ENCODE measurements at regions not wholly inside any gene's neighbourhood (a gene's known extent, or its start where the extent isn't known, plus 50 kb on each side); places are given as distances from the start of the nearest gene placed in this dataset.

- H3K4me3 ChIP-seq (ENCODE audit: low read depth, low read length) = no peak overlapping the region
These were observed 189.3 kb upstream of the NECTIN1 start for GRCh38 chr11:119918347-119918746.

GRCh38 chr11:119916568-119916967 lies 187.6 kb upstream of the NECTIN1 start:
- no peak overlapping the region for H3K4me3 ChIP-seq (ENCODE audit: low read depth, low read length)
- no peak for TF ChIP-seq CTCF (IDR thresholded peaks at IDR 0.05; ENCODE audit: insufficient read depth, low read depth, low read length)
- no peak for DNase-seq (ENCODE audit: low read depth)

More at GRCh38 chr11:119918347-119918746, 189.3 kb upstream of the NECTIN1 start:
- DNase-seq (ENCODE audit: low read depth) = no peak
- TF ChIP-seq CTCF (IDR thresholded peaks at IDR 0.05; ENCODE audit: insufficient read depth, low read depth, low read length) = no peak

GRCh38 chr11:119912229-119912628 lies 183.2 kb upstream of the NECTIN1 start:
- DNase-seq (ENCODE audit: low read depth) = no peak
- no peak overlapping the region for H3K4me3 ChIP-seq (ENCODE audit: low read depth, low read length)
- TF ChIP-seq CTCF (IDR thresholded peaks at IDR 0.05; ENCODE audit: insufficient read depth, low read depth, low read length) = no peak

DNA sequence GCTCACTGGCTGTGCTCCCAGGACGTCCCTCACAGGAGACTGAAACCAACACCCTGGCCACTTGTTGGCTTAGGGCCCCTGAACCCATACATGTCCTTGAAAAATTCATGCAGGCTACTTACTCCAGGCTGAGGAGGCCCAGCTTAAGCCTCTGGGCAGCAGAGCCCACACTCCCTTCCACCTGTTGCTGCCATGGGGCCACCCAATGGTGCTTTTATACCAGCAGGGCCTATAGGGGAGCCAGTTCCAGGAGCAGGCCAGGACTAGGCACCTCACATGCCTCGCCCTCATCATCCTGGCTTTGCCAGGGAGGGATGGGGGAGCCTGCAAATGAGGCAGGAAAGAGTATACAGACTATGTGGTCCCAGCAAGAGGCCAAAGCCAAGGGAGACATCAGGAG lies 181.7 kb upstream of the NECTIN1 start:
- TF ChIP-seq CTCF (IDR thresholded peaks at IDR 0.05; ENCODE audit: insufficient read depth, low read depth, low read length) = no peak
- no peak for DNase-seq (ENCODE audit: low read depth)
- H3K4me3 ChIP-seq (ENCODE audit: low read depth, low read length) = no peak overlapping the region

DNA sequence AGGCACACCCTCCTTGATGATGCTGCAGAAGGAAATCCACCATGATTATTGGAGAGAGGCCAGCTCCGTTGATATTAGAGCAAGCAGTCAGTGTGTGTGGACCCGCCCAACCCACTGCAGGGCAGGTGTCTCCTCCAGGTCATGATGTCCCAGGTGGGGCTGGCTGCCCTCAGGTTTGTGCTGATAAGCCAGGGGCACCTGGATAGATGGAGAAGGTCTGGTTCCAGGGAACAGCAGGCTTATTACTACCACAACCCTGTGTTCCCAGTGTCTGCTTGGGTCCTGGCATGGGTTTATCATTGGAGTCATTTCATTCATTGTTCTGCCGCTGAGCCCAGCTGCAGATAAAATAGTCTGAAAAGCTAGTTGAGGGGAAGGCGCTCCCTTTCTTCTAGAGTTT lies 181.1 kb upstream of the NECTIN1 start:
- DNase-seq (ENCODE audit: low read depth) = no peak
- no peak overlapping the region for H3K4me3 ChIP-seq (ENCODE audit: low read depth, low read length)
- TF ChIP-seq CTCF (IDR thresholded peaks at IDR 0.05; ENCODE audit: insufficient read depth, low read depth, low read length) = no peak

DNA sequence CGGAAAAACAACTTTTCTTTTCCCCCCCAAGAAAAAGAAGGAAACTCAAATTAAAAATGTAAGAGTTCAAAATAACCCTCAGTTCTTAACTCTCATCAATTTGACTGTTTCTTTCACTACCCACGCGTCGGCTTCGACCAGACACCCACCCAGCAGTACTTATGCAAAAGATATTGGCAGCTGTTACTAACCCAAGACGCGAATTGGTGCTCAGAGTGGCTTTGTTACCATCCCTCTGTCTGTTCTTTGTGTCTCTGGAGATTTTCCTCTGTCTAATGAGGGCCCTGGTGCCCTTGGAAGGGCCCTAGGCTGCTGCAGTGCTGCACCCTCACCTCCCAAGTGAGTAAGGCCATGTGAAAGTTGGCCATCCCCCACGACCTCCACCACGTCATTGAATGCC lies 180.5 kb upstream of the NECTIN1 start:
- TF ChIP-seq CTCF (IDR thresholded peaks at IDR 0.05; ENCODE audit: insufficient read depth, low read depth, low read length) = no peak
- no peak for DNase-seq (ENCODE audit: low read depth)
- no peak overlapping the region for H3K4me3 ChIP-seq (ENCODE audit: low read depth, low read length)

DNA sequence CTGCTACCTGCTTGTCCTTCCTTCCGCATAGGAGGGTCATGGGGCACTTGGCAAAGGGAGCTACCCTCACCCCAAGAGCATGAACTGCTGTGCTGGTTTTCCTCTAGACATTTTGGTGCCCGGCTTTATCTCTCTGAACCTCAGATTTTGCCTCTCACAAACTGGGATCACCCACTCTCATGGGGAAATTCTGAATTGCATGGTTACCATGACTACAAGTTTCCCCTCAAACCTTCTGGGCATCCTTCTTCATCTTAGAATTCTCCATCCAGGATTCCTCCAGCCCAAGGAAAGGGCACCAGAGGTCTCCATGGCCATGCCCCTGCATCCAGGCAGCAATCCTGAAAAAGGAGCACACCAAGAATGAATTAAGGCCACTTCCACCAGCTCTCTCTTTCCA lies 180.1 kb upstream of the NECTIN1 start:
- no peak for DNase-seq (ENCODE audit: low read depth)
- H3K4me3 ChIP-seq (ENCODE audit: low read depth, low read length) = no peak overlapping the region
- TF ChIP-seq CTCF (IDR thresholded peaks at IDR 0.05; ENCODE audit: insufficient read depth, low read depth, low read length) = no peak
